GM18868 (cell line): ENCODE measurements at regions not wholly inside any gene's neighbourhood (a gene's known extent, or its start where the extent isn't known, plus 50 kb on each side); places are given as distances from the start of the nearest gene placed in this dataset.

Experiments used
- ATAC-seq: cut with Tn5 transposase; IDR thresholded peaks from one replicate; pipeline ENCODE4 v1.9.1; 2021; ENCODE audit warnings: mild to moderate bottlenecking, moderate library complexity; ENCODE audit not compliant: unreplicated experiment

DNA sequence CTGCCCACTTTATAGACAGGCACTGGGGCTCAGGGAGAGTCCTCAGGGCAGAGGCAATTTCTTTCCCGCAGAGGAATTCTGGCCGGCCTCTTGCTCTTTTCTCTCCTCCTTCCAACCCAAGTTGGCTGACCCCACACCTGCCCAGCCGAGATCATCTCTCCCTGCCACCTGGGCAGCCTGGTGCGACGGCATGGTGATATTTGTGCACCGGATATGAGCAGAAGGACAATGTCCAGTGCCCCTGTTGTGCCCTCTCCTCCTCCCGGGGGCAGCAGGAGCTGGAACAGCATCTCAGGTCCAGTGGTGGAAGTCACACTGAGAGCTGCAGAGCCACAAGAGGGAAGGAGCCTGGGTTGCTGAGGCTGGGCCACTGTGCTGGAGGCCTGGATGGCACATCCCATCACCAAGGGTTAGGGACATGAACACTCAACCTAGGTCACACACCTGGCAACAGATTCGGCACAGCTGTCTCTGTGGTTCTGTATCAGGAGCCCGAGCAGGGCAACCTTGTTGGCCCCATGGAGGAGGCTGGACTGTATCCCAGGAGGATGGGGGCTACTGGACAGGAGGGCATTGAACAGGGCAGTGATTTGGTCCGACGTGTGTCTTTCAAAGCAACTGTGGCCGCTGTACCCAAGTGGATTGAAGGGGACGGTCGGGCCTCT lies 57.7 kb upstream of the DIO3 start:
- no peak for ATAC-seq

DNA sequence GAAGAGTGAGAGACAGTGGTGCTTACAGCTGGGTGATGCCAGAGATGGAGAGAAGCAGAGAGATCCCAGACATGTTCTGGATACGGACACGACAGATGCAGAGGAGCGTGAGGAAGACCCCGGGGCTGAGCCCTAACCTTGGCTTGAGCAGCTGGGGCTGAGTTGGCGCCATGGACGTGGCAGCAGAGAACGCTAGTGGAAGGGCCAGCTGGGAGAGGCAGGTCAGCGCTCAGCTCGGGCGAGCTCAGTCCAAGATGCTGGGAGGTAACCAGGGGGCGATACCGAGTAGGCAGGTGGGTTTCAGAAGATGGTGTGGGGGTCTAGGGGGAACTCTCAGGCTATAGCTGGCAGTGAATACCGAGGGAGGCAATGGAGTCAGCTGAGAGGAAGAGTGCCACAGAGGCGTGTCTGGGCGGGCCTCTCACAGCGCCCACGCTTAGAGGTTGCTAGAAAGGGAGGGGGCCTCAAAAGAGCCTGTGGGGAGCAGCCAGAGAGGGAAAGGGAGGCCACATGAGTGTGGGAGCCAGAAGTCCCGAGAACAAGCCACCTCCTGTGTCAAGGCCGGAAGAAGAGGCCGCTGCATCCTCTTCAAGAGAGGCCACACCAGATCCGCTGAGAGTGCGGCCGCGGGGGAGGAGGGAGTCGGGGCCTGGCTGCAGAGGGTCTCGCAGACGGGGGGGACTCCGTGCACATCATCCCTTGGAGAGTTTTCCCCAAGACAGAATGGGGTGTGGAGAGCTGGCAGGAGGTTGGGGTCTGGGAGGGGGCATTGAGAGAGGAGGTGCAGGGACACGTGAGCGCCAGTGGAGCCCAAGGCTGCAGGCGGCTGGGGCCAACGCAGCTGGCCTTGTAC lies 57.0 kb upstream of the DIO3 start:
- ATAC-seq, result no peak

- no peak for ATAC-seq
Observed at GRCh38 chr14:101505236-101505970, 55.9 kb upstream of the DIO3 start.

DNA sequence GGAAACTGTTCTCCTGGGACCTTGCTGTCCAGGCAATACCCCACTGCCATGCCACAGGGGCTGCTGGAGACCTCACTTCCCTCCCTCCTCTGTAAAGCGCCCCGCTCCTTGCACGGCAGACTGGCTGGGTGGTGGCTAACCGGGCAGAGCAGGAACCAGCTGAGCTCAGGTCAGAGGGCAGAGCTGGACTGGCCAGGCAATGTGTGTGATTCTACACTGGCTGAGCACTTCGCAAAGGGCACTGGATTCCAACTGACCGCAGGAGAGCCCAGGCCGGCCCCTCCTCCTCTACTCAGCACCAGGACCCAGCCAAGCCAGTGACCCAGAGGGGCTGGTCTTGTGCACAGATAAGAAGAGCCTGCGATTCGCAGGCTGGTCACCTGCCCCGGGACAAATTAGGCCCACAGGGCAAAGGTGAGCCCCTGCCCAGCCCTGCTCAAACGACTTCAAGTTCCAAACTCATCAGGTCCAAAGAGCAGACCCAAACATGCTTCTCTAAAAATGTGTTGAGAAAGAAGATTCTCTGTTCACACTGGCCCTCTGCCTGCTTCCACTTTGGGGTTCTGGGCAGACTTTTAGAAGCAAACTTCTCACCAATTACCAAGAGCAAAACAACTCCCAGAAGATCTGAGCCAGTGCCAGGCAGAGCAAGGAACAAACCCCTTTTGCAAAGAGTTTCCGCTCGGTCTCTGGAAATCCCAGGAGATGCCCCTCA lies 54.9 kb upstream of the DIO3 start:
- ATAC-seq, result no peak

GRCh38 chr14:101506926-101507835 lies 54.1 kb upstream of the DIO3 start:
- ATAC-seq, result no peak

GRCh38 chr14:101507836-101508150 lies 53.5 kb upstream of the DIO3 start:
- ATAC-seq, result no peak

GRCh38 chr14:101508196-101508947 lies 52.9 kb upstream of the DIO3 start:
- ATAC-seq, result no peak

DNA sequence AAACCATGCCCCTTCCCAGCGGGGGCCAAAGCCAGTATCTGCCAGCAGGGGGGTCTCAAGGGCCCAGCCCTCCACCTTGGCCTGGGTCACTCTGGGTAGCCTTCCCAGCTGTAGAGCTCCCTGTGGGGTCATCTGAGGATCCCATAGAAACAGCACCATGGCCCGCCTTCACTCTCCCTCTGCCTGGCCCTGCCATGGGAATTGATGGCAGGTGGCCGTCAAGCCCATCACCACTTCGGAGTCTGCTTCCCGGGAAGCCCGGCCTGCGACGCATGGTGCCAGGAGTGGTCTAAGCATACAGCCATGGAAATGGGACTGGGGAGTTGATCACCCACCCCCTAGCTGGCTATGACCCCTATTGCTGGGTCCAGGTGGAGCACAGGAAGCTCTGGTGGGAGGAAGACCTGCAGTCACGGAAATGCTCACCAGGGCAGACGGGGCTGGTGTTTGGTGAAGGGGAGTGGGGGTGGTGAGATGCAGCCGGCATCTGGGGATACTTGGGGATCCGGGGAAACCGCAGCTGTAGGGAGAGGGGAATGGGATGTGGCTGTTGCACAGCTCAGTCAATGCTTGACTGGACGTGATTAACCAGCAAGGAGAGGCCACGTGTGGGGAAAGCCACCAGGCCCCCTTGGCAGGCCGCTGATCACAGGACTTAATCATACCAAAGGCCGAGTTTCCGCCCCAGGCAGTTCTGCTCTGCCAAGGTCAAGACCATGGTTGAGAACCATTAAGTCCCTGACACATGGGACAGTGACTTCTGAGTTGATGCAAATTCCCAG lies 52.2 kb upstream of the DIO3 start:
- no peak for ATAC-seq

DNA sequence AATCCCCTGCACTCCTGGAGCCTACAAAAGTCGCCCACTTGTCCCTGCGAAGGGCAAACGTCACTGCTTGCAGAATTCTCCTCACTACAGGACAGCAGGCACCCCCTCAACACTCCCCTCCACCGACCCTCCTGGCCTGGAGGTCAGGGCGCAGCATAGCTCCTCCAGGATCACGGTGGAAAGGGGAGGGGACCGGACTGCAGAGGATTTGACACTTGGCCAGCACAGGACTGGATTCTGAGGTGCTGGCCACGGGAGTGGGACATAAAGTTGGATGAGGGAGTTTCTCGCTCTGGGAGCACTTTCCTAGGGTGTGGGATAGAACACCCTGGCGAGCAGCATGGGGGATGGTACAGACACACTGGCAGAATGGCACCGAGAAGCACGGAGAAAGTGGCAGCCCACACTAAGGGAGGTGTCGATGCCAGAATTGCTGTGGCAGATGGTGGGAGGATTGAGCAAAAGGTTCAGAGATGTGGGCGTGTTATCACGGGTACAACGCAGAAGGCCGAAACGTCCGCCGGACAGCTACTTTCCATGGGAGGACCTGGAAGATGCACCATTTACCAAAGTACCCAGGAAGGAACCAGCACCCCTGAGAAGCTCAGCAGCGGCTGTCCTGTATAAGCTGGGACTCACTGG lies 51.4 kb upstream of the DIO3 start:
- no peak for ATAC-seq

GRCh38 chr14:101511199-101511598 lies 50.1 kb upstream of the DIO3 start:
- no peak for ATAC-seq
